NCI-H187 treated with DMSO at 0.1 percent for 48 hours (cell line): ENCODE measurements at regions not wholly inside any gene's neighbourhood (a gene's known extent, or its start where the extent isn't known, plus 50 kb on each side); places are given as distances from the start of the nearest gene placed in this dataset.

Source experiments
- DNase-seq: peaks from one replicate; lab custom pipeline; 2025; lab: John Stamatoyannopoulos, UW

- DNase-seq, result no peak
Observed at GRCh38 chr21:27425172-27425571, 458.3 kb upstream of the ADAMTS5 start.

- DNase-seq, result no peak
Observed at GRCh38 chr21:27424601-27425000, 457.7 kb upstream of the ADAMTS5 start.

GRCh38 chr21:27423906-27424595, 457.2 kb upstream of the ADAMTS5 start:
- no peak for DNase-seq

- DNase-seq, result no peak
Observed at GRCh38 chr21:27423038-27423437, 456.1 kb upstream of the ADAMTS5 start.

- DNase-seq, result no peak
Observed at GRCh38 chr21:27422435-27422834, 455.5 kb upstream of the ADAMTS5 start.

GRCh38 chr21:27421654-27422053, 454.8 kb upstream of the ADAMTS5 start:
- no peak for DNase-seq

GRCh38 chr21:27419153-27419552, 452.3 kb upstream of the ADAMTS5 start:
- no peak for DNase-seq

- no peak for DNase-seq
Observed at GRCh38 chr21:27418346-27418745, 451.5 kb upstream of the ADAMTS5 start.

- no peak for DNase-seq
Observed at GRCh38 chr21:27412530-27412929, 445.6 kb upstream of the ADAMTS5 start.

GRCh38 chr21:27408826-27409225, 441.9 kb upstream of the ADAMTS5 start:
- no peak for DNase-seq

GRCh38 chr21:27407271-27407670, 440.4 kb upstream of the ADAMTS5 start:
- no peak for DNase-seq

GRCh38 chr21:27406300-27407009, 439.6 kb upstream of the ADAMTS5 start:
- no peak for DNase-seq

- DNase-seq, result no peak
Observed at GRCh38 chr21:27403011-27403410, 436.1 kb upstream of the ADAMTS5 start.

- no peak for DNase-seq
Observed at GRCh38 chr21:27400045-27400444, 433.2 kb upstream of the ADAMTS5 start.

GRCh38 chr21:27397578-27397977, 430.7 kb upstream of the ADAMTS5 start:
- DNase-seq, result no peak

GRCh38 chr21:27393726-27394125, 426.8 kb upstream of the ADAMTS5 start:
- no peak for DNase-seq

GRCh38 chr21:27391990-27392389, 425.1 kb upstream of the ADAMTS5 start:
- DNase-seq, result no peak

GRCh38 chr21:27390384-27390783, 423.5 kb upstream of the ADAMTS5 start:
- DNase-seq, result no peak

GRCh38 chr21:27388825-27389224, 421.9 kb upstream of the ADAMTS5 start:
- DNase-seq, result no peak

- DNase-seq, result no peak
Observed at GRCh38 chr21:27382404-27382803, 415.5 kb upstream of the ADAMTS5 start.

GRCh38 chr21:27380303-27380702, 413.4 kb upstream of the ADAMTS5 start:
- no peak for DNase-seq

GRCh38 chr21:27379354-27379753, 412.5 kb upstream of the ADAMTS5 start:
- no peak for DNase-seq

- no peak for DNase-seq
Observed at GRCh38 chr21:27372381-27372780, 405.5 kb upstream of the ADAMTS5 start.

- no peak for DNase-seq
Observed at GRCh38 chr21:27371975-27372331, 405.1 kb upstream of the ADAMTS5 start.
